HepG2 (cell line): ENCODE measurements at regions not wholly inside any gene's neighbourhood (a gene's known extent, or its start where the extent isn't known, plus 50 kb on each side); places are given as distances from the start of the nearest gene placed in this dataset.

Source experiments
- ELK4 ChIP-seq: sonication (generic); formaldehyde crosslinking; IDR thresholded peaks from 2 replicates; pipeline ENCODE4 v1.9.0; 2021; ENCODE audit warnings: missing genetic modification reagents, borderline replicate concordance
- EZH2 ChIP-seq: conservative IDR thresholded peaks from 2 replicates; pipeline ENCODE4 v1.6.1; 2012; ENCODE audit warnings: mild to moderate bottlenecking, low read depth, low read length, moderate library complexity
- GABPB1 ChIP-seq: IDR thresholded peaks from 2 replicates; pipeline ENCODE4 v1.6.1; 2016; ENCODE audit warnings: mild to moderate bottlenecking, missing genetic modification reagents, moderate library complexity, missing compliant biosample characterization
- PCBP1 ChIP-seq: fragments of 200-400 bp; formaldehyde crosslinking; IDR thresholded peaks from 2 replicates; pipeline ENCODE4 v1.6.1; 2017; ENCODE audit warnings: mild to moderate bottlenecking, low read depth, low read length, borderline replicate concordance
- ZNF224 ChIP-seq: sonication (generic); formaldehyde crosslinking; IDR thresholded peaks from 2 replicates; pipeline ENCODE4 v1.5.0; 2020; ENCODE audit warnings: mild to moderate bottlenecking, missing genetic modification reagents

GRCh38 chr7:90007831-90008230 is 146.4 kb upstream of the STEAP1 start:
- TF ChIP-seq ELK4 (no peak), PCBP1 (no peak), ZNF224 (CRISPR knock-in tag) (no peak), GABPB1 (CRISPR knock-in tag) (no peak), EZH2 (no peak)
